H1 (cell line): ENCODE measurements at regions not wholly inside any gene's neighbourhood (a gene's known extent, or its start where the extent isn't known, plus 50 kb on each side); places are given as distances from the start of the nearest gene placed in this dataset.

Experiments
- CTCF ChIA-PET: fragments of 300-600 bp; sonication (Branson Sonifier 250); formaldehyde crosslinking; loops from one replicate; lab custom pipeline; 2021; ENCODE audit not compliant: partially characterized antibody; lab: Charles Lee
- POLR2A ChIA-PET: fragments of 300-600 bp; sonication (Branson Sonifier 250); formaldehyde crosslinking; loops from one replicate; lab custom pipeline; 2021; ENCODE audit warnings: inconsistent platforms; ENCODE audit not compliant: partially characterized antibody; lab: Charles Lee
- DNase-seq, 2 experiments: peaks; one replicate each; pipeline versions ENCODE4 v3.0.0 to v3.0.0-alpha.2; 2010 to 2022; ENCODE audit warnings: low spot score in 2 of 2, low read depth in 1 of 2, mixed read lengths in 1 of 2
- FAIRE-seq: peaks from 2 replicates; lab custom pipeline; 2011; peaks lifted over from hg19 to GRCh38; lab: Jason Lieb, UNC
- H2AFZ ChIP-seq: 2 replicates; pipeline ENCODE4 v1.8.1; 2012; ENCODE audit warnings: low read length, inconsistent platforms
- H2AK5ac ChIP-seq: 2 replicates; pipeline ENCODE4 v1.6.1; 2013; ENCODE audit warnings: low read depth, low read length
- H2BK120ac ChIP-seq: replicated peaks from 2 replicates; pipeline ENCODE3; 2013; ENCODE audit warnings: low read depth, low read length, inconsistent platforms
- H2BK12ac ChIP-seq: 2 replicates; pipeline ENCODE4 v1.6.1; 2013; ENCODE audit warnings: low read depth, low read length
- H2BK15ac ChIP-seq: 2 replicates; pipeline ENCODE4 v1.6.1; 2013; ENCODE audit warnings: low read length
- H2BK20ac ChIP-seq: 2 replicates; pipeline ENCODE4 v1.6.1; 2013; ENCODE audit warnings: low read length
- H2BK5ac ChIP-seq: 2 replicates; pipeline ENCODE4 v1.6.1; 2013; ENCODE audit warnings: low read depth, low read length
- H3K14ac ChIP-seq: 2 replicates; pipeline ENCODE4 v1.6.1; 2013; ENCODE audit warnings: inconsistent platforms; ENCODE audit not compliant: insufficient read length
- H3K18ac ChIP-seq: 2 replicates; pipeline ENCODE4 v1.6.1; 2013; ENCODE audit warnings: low read length; ENCODE audit errors: extremely low read depth
- H3K23ac ChIP-seq: 2 replicates; pipeline ENCODE4 v1.6.1; 2013; ENCODE audit warnings: inconsistent platforms; ENCODE audit not compliant: insufficient read length
- H3K23me2 ChIP-seq: 2 replicates; pipeline ENCODE4 v1.6.1; 2013; ENCODE audit warnings: low read depth, low read length
- H3K27ac ChIP-seq: 2 replicates; pipeline ENCODE4 v1.6.1; 2011; ENCODE audit warnings: low read depth, low read length, inconsistent platforms
- H3K27me3 ChIP-seq, 4 experiments: replicated peaks in 1 of 4; 1 replicate in 1 of 4; 2 replicates in 3 of 4; pipeline versions ENCODE4 v1.6.1 to v1.8.1; 2011 to 2013; ENCODE audit warnings: low read length in 3 of 4, mild to moderate bottlenecking in 3 of 4, inconsistent platforms in 2 of 4, mixed read lengths in 2 of 4, moderate library complexity in 1 of 4; ENCODE audit not compliant: control insufficient read depth in 3 of 4, insufficient read depth in 3 of 4; ENCODE audit errors: extremely low read depth in 1 of 4
- H3K36me3 ChIP-seq, 4 experiments: 2 replicates each; pipeline versions ENCODE4 v1.6.1 to v1.8.1; 2011 to 2013; ENCODE audit warnings: mild to moderate bottlenecking in 4 of 4, low read length in 3 of 4, moderate library complexity in 2 of 4, control low read depth in 1 of 4, inconsistent platforms in 1 of 4; ENCODE audit not compliant: insufficient read depth in 4 of 4, control insufficient read depth in 2 of 4
- H3K4ac ChIP-seq: replicated peaks from 2 replicates; pipeline ENCODE3; 2013; ENCODE audit warnings: low read length, low read depth, mixed read lengths, inconsistent platforms; ENCODE audit not compliant: insufficient read length
- H3K4me1 ChIP-seq, 4 experiments: replicated peaks in 1 of 4; 1 replicate in 1 of 4; 2 replicates in 3 of 4; pipeline versions ENCODE4 v1.6.1 to v1.8.1; 2011 to 2013; ENCODE audit warnings: low read length in 3 of 4, inconsistent platforms in 2 of 4, mixed read lengths in 1 of 4; ENCODE audit not compliant: insufficient read depth in 4 of 4, control insufficient read depth in 3 of 4
- H3K4me2 ChIP-seq, 2 experiments: 2 replicates each; pipeline versions ENCODE4 v1.6.1 to v1.8.1; 2011 to 2013; ENCODE audit warnings: low read depth in 2 of 2, low read length in 2 of 2, control low read depth in 1 of 2, inconsistent platforms in 1 of 2, mild to moderate bottlenecking in 1 of 2; ENCODE audit not compliant: insufficient read depth in 1 of 2
- H3K4me3 ChIP-seq, 4 experiments: fragments of 200-600, 300-600 bp in 1 of 4; sonication (generic), shearing (Covaris generic), sonication (Bioruptor Twin) in 1 of 4; 2 replicates each; pipeline versions ENCODE4 v1.5.1 to v1.8.1; 2011 to 2016; ENCODE audit warnings: low read length in 4 of 4, low read depth in 3 of 4, control low read depth in 2 of 4, inconsistent platforms in 2 of 4, mild to moderate bottlenecking in 2 of 4, mixed read lengths in 1 of 4, moderate library complexity in 1 of 4; ENCODE audit not compliant: insufficient read depth in 2 of 4; ENCODE audit errors: extremely low read depth in 1 of 4
- H3K56ac ChIP-seq: replicated peaks from 2 replicates; pipeline ENCODE3; 2013; ENCODE audit warnings: low read depth, mild to moderate bottlenecking, mixed read lengths, low read length, inconsistent platforms; ENCODE audit not compliant: insufficient read length
- H3K79me1 ChIP-seq: 2 replicates; pipeline ENCODE4 v1.6.1; 2013; ENCODE audit warnings: low read depth, low read length, control low read depth
- H3K79me2 ChIP-seq, 2 experiments: 2 replicates each; pipeline versions ENCODE4 v1.6.1 to v1.8.1; 2012 to 2013; ENCODE audit warnings: low read length in 2 of 2, mild to moderate bottlenecking in 2 of 2, inconsistent platforms in 1 of 2; ENCODE audit not compliant: insufficient read depth in 2 of 2, control insufficient read depth in 1 of 2
- H3K9ac ChIP-seq, 4 experiments: replicated peaks in 1 of 4; 1 replicate in 1 of 4; 2 replicates in 3 of 4; pipeline versions ENCODE4 v1.6.1 to v1.8.1; 2011 to 2013; ENCODE audit warnings: low read depth in 3 of 4, low read length in 3 of 4, control low read depth in 2 of 4, mild to moderate bottlenecking in 2 of 4, moderate library complexity in 2 of 4, inconsistent platforms in 1 of 4; ENCODE audit errors: extremely low read depth in 1 of 4
- H3K9me3 ChIP-seq, 2 experiments: 2 replicates each; pipeline versions ENCODE4 v1.6.1 to v1.8.1; 2012 to 2013; ENCODE audit warnings: mild to moderate bottlenecking in 2 of 2, moderate library complexity in 2 of 2, control low read depth in 1 of 2, inconsistent platforms in 1 of 2, low read depth in 1 of 2, low read length in 1 of 2, mixed read lengths in 1 of 2; ENCODE audit not compliant: insufficient read depth in 2 of 2
- H4K20me1 ChIP-seq, 2 experiments: replicated peaks in 1 of 2; 2 replicates each; pipeline versions ENCODE3 to v1.8.1; 2011 to 2013; ENCODE audit warnings: inconsistent platforms in 2 of 2, low read length in 2 of 2, mild to moderate bottlenecking in 1 of 2; ENCODE audit not compliant: insufficient read depth in 2 of 2, control insufficient read depth in 1 of 2
- H4K5ac ChIP-seq: 2 replicates; pipeline ENCODE4 v1.6.1; 2013; ENCODE audit warnings: low read length, low read depth, mixed read lengths, inconsistent platforms; ENCODE audit not compliant: insufficient read length
- H4K8ac ChIP-seq: 2 replicates; pipeline ENCODE4 v1.8.0; 2013; ENCODE audit warnings: mild to moderate bottlenecking, moderate library complexity, low read length, inconsistent platforms; ENCODE audit not compliant: insufficient read depth; ENCODE audit errors: extremely low read depth
- H4K91ac ChIP-seq: replicated peaks from 2 replicates; pipeline ENCODE3; 2013; ENCODE audit warnings: low read length, mixed read lengths, inconsistent platforms; ENCODE audit not compliant: insufficient read length
- BRCA1 ChIP-seq: IDR thresholded peaks from 2 replicates; pipeline ENCODE4 v1.6.1; 2012; ENCODE audit warnings: low read depth, low read length, improper control_type of control experiment
- CREB1 ChIP-seq: IDR thresholded peaks from 2 replicates; pipeline ENCODE4 v1.6.1; 2012; ENCODE audit warnings: inconsistent platforms
- EP300 ChIP-seq, 2 experiments: IDR thresholded peaks; 1 replicate in 1 of 2; 2 replicates in 1 of 2; pipeline ENCODE4 v1.6.1; 2011 to 2012; ENCODE audit warnings: low read depth in 2 of 2, low read length in 2 of 2, mild to moderate bottlenecking in 2 of 2, borderline replicate concordance in 1 of 2, inconsistent platforms in 1 of 2, moderate library complexity in 1 of 2
- JUN ChIP-seq: IDR thresholded peaks from 2 replicates; pipeline ENCODE4 v1.6.1; 2011; ENCODE audit warnings: low read depth, mild to moderate bottlenecking, improper control_type of control experiment, low read length
- NANOG ChIP-seq: IDR thresholded peaks from 2 replicates; pipeline ENCODE4 v1.6.1; 2011; ENCODE audit warnings: low read length, low read depth, mild to moderate bottlenecking, inconsistent platforms; ENCODE audit not compliant: insufficient read depth, poor library complexity, severe bottlenecking
- PHF8 ChIP-seq: fragments of 200-600 bp; sonication (generic); conservative IDR thresholded peaks from 2 replicates; pipeline ENCODE4 v1.7.1; 2012; ENCODE audit warnings: low read depth, mild to moderate bottlenecking, inconsistent platforms, low read length, moderate library complexity
- POLR2AphosphoS5 ChIP-seq: IDR thresholded peaks from 2 replicates; pipeline ENCODE4 v1.6.1; 2011; ENCODE audit warnings: low read depth, low read length
- POU5F1 ChIP-seq: IDR thresholded peaks from 2 replicates; pipeline ENCODE4 v1.6.1; 2011; ENCODE audit warnings: low read depth, mild to moderate bottlenecking, low read length, moderate library complexity
- RAD21 ChIP-seq, 2 experiments: IDR thresholded peaks in 1 of 2; conservative IDR thresholded peaks in 1 of 2; 2 replicates each; pipeline ENCODE4 v1.6.1; 2011; ENCODE audit warnings: low read depth in 2 of 2, low read length in 2 of 2, improper control_type of control experiment in 1 of 2, inconsistent platforms in 1 of 2, mild to moderate bottlenecking in 1 of 2, moderate library complexity in 1 of 2
- SAP30 ChIP-seq: fragments of 300-600 bp; sonication (generic); IDR thresholded peaks from 2 replicates; pipeline ENCODE4 v1.7.1; 2012; ENCODE audit warnings: low read length, moderate library complexity, mild to moderate bottlenecking, inconsistent platforms; ENCODE audit not compliant: insufficient read depth, insufficient replicate concordance
- SIRT6 ChIP-seq: IDR thresholded peaks from one replicate; pipeline ENCODE4 v1.7.1; 2012; ENCODE audit warnings: low read length, inconsistent platforms
- TBP ChIP-seq: IDR thresholded peaks from 2 replicates; pipeline ENCODE4 v1.6.1; 2011; ENCODE audit warnings: low read depth, low read length, improper control_type of control experiment
- TEAD4 ChIP-seq: IDR thresholded peaks from 2 replicates; pipeline ENCODE4 v1.6.1; 2012; ENCODE audit warnings: low read depth, low read length, inconsistent platforms, mixed read lengths
- WGBS, 2 experiments: shearing (Covaris generic) in 1 of 2; methylation state at CpG; one replicate each; pipeline versions ENCODE4 v1.1.6 to v1.1.7; 2013 to 2015; ENCODE audit warnings: low lambda C conversion rate in 2 of 2, mixed read lengths in 2 of 2, inconsistent platforms in 1 of 2, low coverage in 1 of 2, missing lambda C conversion rate in 1 of 2; ENCODE audit not compliant: insufficient replicate concordance in 2 of 2, insufficient coverage in 1 of 2, insufficient read length in 1 of 2; ENCODE audit errors: extremely low coverage in 1 of 2, missing lambda C conversion rate in 1 of 2; 5-methylcytosine and 5-hydroxymethylcytosine counted together
- TF ChIP-seq, protein P1 (sequence below): IDR thresholded peaks from 2 replicates; pipeline ENCODE4 v1.6.1; 2011; ENCODE audit warnings: low read length, improper control_type of control experiment

DNA sequence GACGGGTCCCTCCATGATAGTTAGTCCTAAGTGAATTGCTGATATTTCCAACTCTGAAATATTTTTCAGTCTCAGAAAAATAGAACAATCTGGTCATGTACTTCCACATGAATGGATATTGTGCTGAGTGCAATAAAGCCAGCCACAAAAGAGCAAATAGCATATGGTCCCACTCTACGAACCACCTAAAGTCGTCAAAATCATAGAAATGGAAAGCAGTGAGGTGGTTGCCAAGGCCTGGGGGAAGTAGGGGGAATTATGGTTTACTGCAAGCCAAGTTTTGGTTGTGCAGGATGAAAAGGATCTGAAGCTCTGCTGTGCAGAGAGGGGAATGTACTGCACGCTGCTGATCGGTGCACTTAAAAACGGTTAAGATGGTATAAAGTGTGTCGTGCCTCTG, 313.8 kb upstream of the ADARB2 start:
- Histone ChIP-seq H3K79me1 (no peaks in the 10 kb centered on the region), H2AK5ac (no peak overlapping the region), H3K4me3 (no peak overlapping the region), H3K4ac (no peak overlapping the region), H3K23ac (no peak overlapping the region), H2BK12ac (no peak overlapping the region), H2AFZ (no peak overlapping the region), H3K79me2 (no peaks in the 10 kb centered on the region), H3K36me3 (no peaks in the 10 kb centered on the region), H2BK5ac (no peak overlapping the region), H3K56ac (no peak overlapping the region), H4K5ac (no peak overlapping the region), H3K9ac (no peak overlapping the region), H3K4me1 (no peaks in the 10 kb centered on the region), H3K23me2 (no peaks in the 10 kb centered on the region), H3K18ac (no peak overlapping the region), H4K8ac (no peak overlapping the region), H3K27me3 (no peaks in the 10 kb centered on the region), H3K9me3 (no peaks in the 10 kb centered on the region), H3K4me2 (no peak overlapping the region), H4K91ac (no peak overlapping the region), H2BK20ac (no peak overlapping the region), H2BK120ac (no peak overlapping the region), H3K27ac (no peak overlapping the region), H2BK15ac (no peak overlapping the region), H4K20me1 (no peaks in the 10 kb centered on the region), H3K14ac (no peak overlapping the region)
- DNase-seq = no peak
- CTCF ChIA-PET = no interaction called here
- POLR2A ChIA-PET = no interaction called here
- FAIRE-seq = no peak
- 95% methylated on average over 7 of the region's 7 CpGs; no CpG with 5 or more reads in 1 of the 2 experiments for WGBS, 2 experiments
- no peak for TF ChIP-seq EP300 (IDR thresholded peaks at IDR 0.05; ENCODE audit: borderline replicate concordance in 1 of 2, low read depth in 2 of 2, low read length in 2 of 2)
- TF ChIP-seq TEAD4 = no peak
- TF ChIP-seq POU5F1 = no peak
- no peak for TF ChIP-seq POLR2AphosphoS5
- no peak for TF ChIP-seq PHF8
- TF ChIP-seq, protein P1, sequence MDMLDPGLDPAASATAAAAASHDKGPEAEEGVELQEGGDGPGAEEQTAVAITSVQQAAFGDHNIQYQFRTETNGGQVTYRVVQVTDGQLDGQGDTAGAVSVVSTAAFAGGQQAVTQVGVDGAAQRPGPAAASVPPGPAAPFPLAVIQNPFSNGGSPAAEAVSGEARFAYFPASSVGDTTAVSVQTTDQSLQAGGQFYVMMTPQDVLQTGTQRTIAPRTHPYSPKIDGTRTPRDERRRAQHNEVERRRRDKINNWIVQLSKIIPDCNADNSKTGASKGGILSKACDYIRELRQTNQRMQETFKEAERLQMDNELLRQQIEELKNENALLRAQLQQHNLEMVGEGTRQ = no peak
- no peak for TF ChIP-seq BRCA1
- no peak for TF ChIP-seq RAD21 (IDR thresholded peaks at IDR 0.05 in 1 of 2, conservative IDR thresholded peaks at IDR 0.05 in 1 of 2; ENCODE audit: low read depth in 2 of 2, low read length in 2 of 2)
- no peak for TF ChIP-seq CREB1
- no peak for TF ChIP-seq JUN
- no peak for TF ChIP-seq SIRT6
- TF ChIP-seq SAP30 = no peak
- TF ChIP-seq TBP = no peak
- TF ChIP-seq NANOG = no peak
